ENCODE measurements at regions not wholly inside any gene's neighbourhood (a gene's known extent, or its start where the extent isn't known, plus 50 kb on each side); places are given as distances from the start of the nearest gene placed in this dataset.
"Not testable (repeated sequence)": the region's sequence is repeated elsewhere in the genome, so short reads cannot be mapped to it uniquely, and the experiment has no call there.

GRCh38 chr13:80726868-80727267, 385.9 kb upstream of the SPRY2 start:
- no peak for DNase-seq (ENCODE audit: low read depth in 1 of 2, low spot score in 1 of 2)
- in situ Hi-C loops (cut with HindIII; ENCODE audit: low pct_unique_long_range_greater_than_20kb, low sequenced_read_pairs): no loop called here
- TF ChIP-seq JUND (IDR thresholded peaks at IDR 0.05; ENCODE audit: low read depth): no peak

GRCh38 chr13:80721689-80722088, 380.8 kb upstream of the SPRY2 start:
- no peak for TF ChIP-seq JUND (IDR thresholded peaks at IDR 0.05; ENCODE audit: low read depth)
- in situ Hi-C loops (cut with HindIII; ENCODE audit: low pct_unique_long_range_greater_than_20kb, low sequenced_read_pairs): no loop called here

GRCh38 chr13:80718970-80719369, 378.0 kb upstream of the SPRY2 start:
- DNase-seq (ENCODE audit: low read depth in 1 of 2, low spot score in 1 of 2): no peak
- no peak for TF ChIP-seq JUND (IDR thresholded peaks at IDR 0.05; ENCODE audit: low read depth)
- in situ Hi-C loops (cut with HindIII; ENCODE audit: low pct_unique_long_range_greater_than_20kb, low sequenced_read_pairs): no loop called here

More at GRCh38 chr13:80721689-80722088, 380.8 kb upstream of the SPRY2 start:
- DNase-seq (ENCODE audit: low read depth in 1 of 2, low spot score in 1 of 2): no peak

GRCh38 chr13:80717776-80718175, 376.9 kb upstream of the SPRY2 start:
- no peak for DNase-seq (ENCODE audit: low read depth in 1 of 2, low spot score in 1 of 2)

GRCh38 chr13:80716610-80717081, 375.7 kb upstream of the SPRY2 start:
- no peak for TF ChIP-seq JUND (IDR thresholded peaks at IDR 0.05; ENCODE audit: low read depth)
- peak in 1 of 2 experiments; percentile 7 for DNase-seq (ENCODE audit: low read depth in 1 of 2, low spot score in 1 of 2)
- in situ Hi-C loops (cut with HindIII; ENCODE audit: low pct_unique_long_range_greater_than_20kb, low sequenced_read_pairs): no loop called here

More at GRCh38 chr13:80717776-80718175, 376.9 kb upstream of the SPRY2 start:
- in situ Hi-C loops (cut with HindIII; ENCODE audit: low pct_unique_long_range_greater_than_20kb, low sequenced_read_pairs): no loop called here
- TF ChIP-seq JUND (IDR thresholded peaks at IDR 0.05; ENCODE audit: low read depth): no peak

- in situ Hi-C loops (cut with HindIII; ENCODE audit: low pct_unique_long_range_greater_than_20kb, low sequenced_read_pairs): no loop called here
- no peak for TF ChIP-seq JUND (IDR thresholded peaks at IDR 0.05; ENCODE audit: low read depth)
- no peak for DNase-seq (ENCODE audit: low read depth in 1 of 2, low spot score in 1 of 2)
Observed at GRCh38 chr13:80712026-80712425, 371.1 kb upstream of the SPRY2 start.

GRCh38 chr13:80708791-80709190, 367.9 kb upstream of the SPRY2 start:
- no peak for TF ChIP-seq JUND (IDR thresholded peaks at IDR 0.05; ENCODE audit: low read depth)
- in situ Hi-C loops (cut with HindIII; ENCODE audit: low pct_unique_long_range_greater_than_20kb, low sequenced_read_pairs): no loop called here
- DNase-seq (ENCODE audit: low read depth in 1 of 2, low spot score in 1 of 2): no peak

- no peak for DNase-seq (ENCODE audit: low read depth in 1 of 2, low spot score in 1 of 2)
- TF ChIP-seq JUND (IDR thresholded peaks at IDR 0.05; ENCODE audit: low read depth): no peak
Observed at GRCh38 chr13:80707000-80707983, 366.4 kb upstream of the SPRY2 start.

GRCh38 chr13:80706164-80706471, 365.2 kb upstream of the SPRY2 start:
- TF ChIP-seq JUND (IDR thresholded peaks at IDR 0.05; ENCODE audit: low read depth): no peak
- DNase-seq (ENCODE audit: low read depth in 1 of 2, low spot score in 1 of 2): no peak
- in situ Hi-C loops (cut with HindIII; ENCODE audit: low pct_unique_long_range_greater_than_20kb, low sequenced_read_pairs): no loop called here

More at GRCh38 chr13:80707000-80707983, 366.4 kb upstream of the SPRY2 start:
- in situ Hi-C loops (cut with HindIII; ENCODE audit: low pct_unique_long_range_greater_than_20kb, low sequenced_read_pairs): no loop called here

- in situ Hi-C loops (cut with HindIII; ENCODE audit: low pct_unique_long_range_greater_than_20kb, low sequenced_read_pairs): no loop called here
- DNase-seq (ENCODE audit: low read depth in 1 of 2, low spot score in 1 of 2): no peak
- TF ChIP-seq JUND (IDR thresholded peaks at IDR 0.05; ENCODE audit: low read depth): no peak
Observed at GRCh38 chr13:80705371-80706163, 364.6 kb upstream of the SPRY2 start.

- in situ Hi-C loops (cut with HindIII; ENCODE audit: low pct_unique_long_range_greater_than_20kb, low sequenced_read_pairs): no loop called here
- no peak for DNase-seq (ENCODE audit: low read depth in 1 of 2, low spot score in 1 of 2)
- TF ChIP-seq JUND (IDR thresholded peaks at IDR 0.05; ENCODE audit: low read depth): no peak
Observed at GRCh38 chr13:80704369-80704768, 363.4 kb upstream of the SPRY2 start.

- in situ Hi-C loops (cut with HindIII; ENCODE audit: low pct_unique_long_range_greater_than_20kb, low sequenced_read_pairs): no loop called here
- no peak for TF ChIP-seq JUND (IDR thresholded peaks at IDR 0.05; ENCODE audit: low read depth)
- DNase-seq (ENCODE audit: low read depth in 1 of 2, low spot score in 1 of 2): no peak
Observed at GRCh38 chr13:80695841-80696240, 354.9 kb upstream of the SPRY2 start.

GRCh38 chr13:80691814-80692213, 350.9 kb upstream of the SPRY2 start:
- DNase-seq (ENCODE audit: low read depth in 1 of 2, low spot score in 1 of 2); in situ Hi-C loops (cut with HindIII; ENCODE audit: low pct_unique_long_range_greater_than_20kb, low sequenced_read_pairs): not testable (repeated sequence)

Measured in T47D (cell line).